Esophagus squamous epithelium (tissue), 5 donors: ENCODE measurements at regions not wholly inside any gene's neighbourhood (a gene's known extent, or its start where the extent isn't known, plus 50 kb on each side); places are given as distances from the start of the nearest gene placed in this dataset.

Experiments used
- DNase-seq: peaks from one replicate; lab custom pipeline; 2025; lab: John Stamatoyannopoulos, UW
- H3K27ac ChIP-seq, 4 donors: fragments of 200-600 bp; sonication (generic); one replicate each; pipeline ENCODE4 v1.5.1; 2016 to 2019; ENCODE audit warnings: mild to moderate bottlenecking in 1 of 4
- H3K27me3 ChIP-seq, 4 donors: fragments of 200-600 bp; sonication (generic); 1 replicate in 3 of 4; 2 replicates in 1 of 4; pipeline versions ENCODE4 v1.5.1 to v1.6.0; 2017 to 2021; ENCODE audit warnings: antibody characterized with exemption in 1 of 4
- H3K36me3 ChIP-seq, 3 donors: fragments of 200-600 bp; sonication (generic); one replicate each; pipeline ENCODE4 v1.5.1; 2016 to 2019
- H3K4me1 ChIP-seq, 3 donors: fragments of 200-600 bp; sonication (generic); one replicate each; pipeline ENCODE4 v1.5.1; 2017 to 2019
- H3K4me3 ChIP-seq, 4 donors: fragments of 200-600 bp; sonication (generic); 1 replicate in 3 of 4; 2 replicates in 1 of 4; pipeline ENCODE4 v1.5.1; 2016 to 2019; ENCODE audit warnings: mild to moderate bottlenecking in 2 of 4, moderate library complexity in 1 of 4
- H3K9me3 ChIP-seq, 3 donors: fragments of 200-600 bp; sonication (generic); one replicate each; pipeline ENCODE4 v1.5.1; 2016 to 2019
- POLR2A ChIP-seq, 4 donors: fragments of 450-650 bp; IDR thresholded peaks; one replicate each; pipeline ENCODE4 v1.6.1; 2017; ENCODE audit warnings: antibody characterized with exemption in 4 of 4, mild to moderate bottlenecking in 4 of 4, moderate library complexity in 3 of 4
- WGBS, 2 donors: methylation state at CpG; one replicate each; pipeline ENCODE4 v1.1.5; 2018; 5-methylcytosine and 5-hydroxymethylcytosine counted together
- intact Hi-C: fragments of 100-400 bp; cut with DNase I; formaldehyde crosslinking; loops from one replicate; pipeline ENCODE4 v1.15.0; 2022
- TF ChIP-seq, protein P1 (sequence below), 6 experiments: fragments of 450-650 bp in 4 of 6; fragments of 200-600 bp in 2 of 6; sonication (generic) in 2 of 6; IDR thresholded peaks; one replicate each; pipeline ENCODE4 v1.5.1; 2016 to 2019; ENCODE audit warnings: antibody characterized with exemption in 6 of 6, mild to moderate bottlenecking in 4 of 6, moderate library complexity in 4 of 6
- donor health status: DM: yes; HTN: yes; CAD: no.

- WGBS, 2 donors = 69% methylated on average over 5 of the region's 5 CpGs
- Histone ChIP-seq H3K9me3 (no peaks in the 10 kb centered on the region), H3K4me3 (no peak overlapping the region), H3K27ac (no peak overlapping the region), H3K4me1 (no peaks in the 10 kb centered on the region), H3K36me3 (no peaks in the 10 kb centered on the region), H3K27me3 (no peaks in the 10 kb centered on the region)
- no peak for TF ChIP-seq POLR2A (IDR thresholded peaks at IDR 0.05)
- TF ChIP-seq, protein P1, sequence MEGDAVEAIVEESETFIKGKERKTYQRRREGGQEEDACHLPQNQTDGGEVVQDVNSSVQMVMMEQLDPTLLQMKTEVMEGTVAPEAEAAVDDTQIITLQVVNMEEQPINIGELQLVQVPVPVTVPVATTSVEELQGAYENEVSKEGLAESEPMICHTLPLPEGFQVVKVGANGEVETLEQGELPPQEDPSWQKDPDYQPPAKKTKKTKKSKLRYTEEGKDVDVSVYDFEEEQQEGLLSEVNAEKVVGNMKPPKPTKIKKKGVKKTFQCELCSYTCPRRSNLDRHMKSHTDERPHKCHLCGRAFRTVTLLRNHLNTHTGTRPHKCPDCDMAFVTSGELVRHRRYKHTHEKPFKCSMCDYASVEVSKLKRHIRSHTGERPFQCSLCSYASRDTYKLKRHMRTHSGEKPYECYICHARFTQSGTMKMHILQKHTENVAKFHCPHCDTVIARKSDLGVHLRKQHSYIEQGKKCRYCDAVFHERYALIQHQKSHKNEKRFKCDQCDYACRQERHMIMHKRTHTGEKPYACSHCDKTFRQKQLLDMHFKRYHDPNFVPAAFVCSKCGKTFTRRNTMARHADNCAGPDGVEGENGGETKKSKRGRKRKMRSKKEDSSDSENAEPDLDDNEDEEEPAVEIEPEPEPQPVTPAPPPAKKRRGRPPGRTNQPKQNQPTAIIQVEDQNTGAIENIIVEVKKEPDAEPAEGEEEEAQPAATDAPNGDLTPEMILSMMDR (IDR thresholded peaks at IDR 0.05) = no peak
- no peak for DNase-seq
- intact Hi-C loops = no loop called here
These were observed 90.9 kb downstream of the LYPLAL1 start for GRCh38 chr1:219264561-219264960.
